GM21529 (cell line): ENCODE measurements at regions not wholly inside any gene's neighbourhood (a gene's known extent, or its start where the extent isn't known, plus 50 kb on each side); places are given as distances from the start of the nearest gene placed in this dataset.
"Not testable (repeated sequence)": the region's sequence is repeated elsewhere in the genome, so short reads cannot be mapped to it uniquely, and the experiment has no call there.

Source experiments
- ATAC-seq: cut with Tn5 transposase; IDR thresholded peaks from one replicate; pipeline ENCODE4 v1.9.1; 2021; ENCODE audit not compliant: unreplicated experiment

DNA sequence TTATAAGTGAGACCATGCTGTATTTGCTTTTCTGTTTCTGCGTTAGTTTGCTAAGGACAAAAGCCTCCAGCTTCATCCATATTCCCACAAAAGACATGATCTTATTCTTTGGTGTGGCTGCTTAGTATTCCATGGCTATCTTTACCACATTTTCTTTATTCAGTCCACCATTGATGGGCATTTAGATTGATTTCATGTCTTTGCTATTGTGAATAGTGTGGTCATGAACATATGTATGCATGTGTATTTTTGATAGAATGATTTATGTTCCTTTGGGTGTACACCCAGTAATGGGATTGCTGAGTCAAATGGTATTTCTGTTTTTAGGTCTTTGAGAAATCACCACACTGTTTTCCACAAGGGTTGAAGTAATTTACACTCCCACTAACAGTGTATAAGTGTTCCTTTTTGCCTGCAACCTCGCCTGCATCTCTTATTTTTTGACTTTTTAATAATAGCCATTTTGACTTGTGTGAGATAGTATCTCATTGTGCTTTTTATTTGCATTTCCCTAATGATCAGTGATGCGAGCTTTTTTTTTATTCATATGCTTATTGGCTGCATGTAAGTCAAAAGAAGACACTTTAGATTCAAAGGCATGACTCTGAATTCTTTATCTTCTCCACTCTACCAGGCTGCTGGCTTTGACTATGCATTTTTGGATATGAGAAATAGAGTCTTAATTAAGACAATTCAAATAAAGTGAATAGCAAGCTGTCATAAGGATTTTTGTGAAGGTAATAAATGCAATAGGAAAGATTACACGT lies 183.3 kb upstream of the SYNPR start:
- no peak for ATAC-seq

DNA sequence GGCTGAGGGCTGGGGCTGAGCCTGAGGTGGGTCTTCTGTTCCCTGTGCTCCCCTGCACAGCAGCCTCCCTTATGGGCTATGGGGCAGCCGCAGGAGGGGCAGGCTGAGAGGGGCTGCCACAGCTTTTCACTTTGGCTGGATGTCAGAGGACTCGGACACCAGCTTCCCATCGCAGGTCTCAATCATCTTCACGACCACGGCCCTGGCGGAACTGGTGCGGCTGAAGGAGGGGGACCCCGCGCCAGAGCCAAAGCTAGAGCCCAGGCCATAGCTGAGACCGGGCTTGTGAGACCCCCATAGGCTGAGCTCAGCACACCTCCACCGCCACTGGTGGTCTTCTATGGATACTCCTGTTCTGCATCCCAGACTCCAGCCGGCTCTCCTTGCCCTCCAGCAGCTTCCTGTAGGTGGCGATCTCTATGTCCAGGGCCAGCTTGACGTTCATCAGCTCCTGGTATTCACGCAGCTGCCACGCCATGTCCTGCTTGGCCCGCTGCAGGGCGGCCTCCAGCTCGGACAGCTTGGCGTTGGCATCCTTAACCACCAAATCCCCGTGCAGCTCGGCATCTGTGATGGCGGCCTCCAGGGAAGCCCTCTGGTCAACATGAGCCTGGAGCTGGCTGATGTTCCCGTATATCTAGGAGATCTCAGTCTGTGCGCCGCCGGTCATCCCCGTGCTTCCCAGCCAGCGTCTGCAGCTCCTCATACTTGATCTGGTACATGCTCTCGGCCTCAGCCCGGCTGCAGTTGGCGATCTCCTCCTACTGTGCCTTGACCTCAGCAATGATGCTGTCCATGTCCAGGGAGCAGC lies 181.7 kb upstream of the SYNPR start:
- ATAC-seq: no peak

DNA sequence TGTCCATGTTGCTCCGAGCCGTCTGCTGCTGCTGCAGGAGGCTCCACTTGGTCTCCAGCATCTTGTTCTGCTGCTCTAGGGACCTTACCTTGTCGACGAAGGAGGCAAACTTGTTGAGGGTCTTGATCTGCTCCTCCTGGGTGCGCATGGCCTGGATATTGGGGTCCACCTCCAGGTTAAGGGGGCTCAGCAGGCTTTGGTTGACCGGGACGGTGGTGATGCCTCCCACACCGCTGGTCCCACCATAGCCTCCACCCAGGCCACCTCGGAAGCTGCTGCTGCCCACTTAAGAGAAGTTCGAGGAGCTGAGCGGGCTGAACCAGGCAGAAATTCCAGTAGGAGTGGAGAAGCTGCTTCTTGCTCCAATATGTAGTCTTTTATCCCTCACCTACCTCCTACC lies 180.7 kb upstream of the SYNPR start:
- ATAC-seq: no peak

DNA sequence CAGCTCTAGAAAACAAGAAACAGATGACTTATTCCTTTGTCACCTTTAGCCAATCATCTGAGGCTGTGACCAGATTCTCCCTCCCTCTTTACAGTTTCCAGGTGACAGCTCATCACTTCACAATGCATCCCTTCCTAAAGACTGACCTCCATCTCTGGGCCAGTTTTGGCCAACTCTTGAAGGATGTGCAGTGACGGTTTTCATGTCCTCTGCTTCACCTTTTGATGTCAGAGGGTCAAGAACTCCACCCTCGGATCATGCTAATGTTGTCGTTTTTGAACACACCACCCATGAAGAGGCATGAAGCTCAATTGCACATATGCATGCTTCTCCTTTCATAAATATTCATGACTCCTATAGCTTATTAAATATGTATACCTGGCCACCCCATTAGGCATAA lies 161.2 kb upstream of the SYNPR start:
- no peak for ATAC-seq

DNA sequence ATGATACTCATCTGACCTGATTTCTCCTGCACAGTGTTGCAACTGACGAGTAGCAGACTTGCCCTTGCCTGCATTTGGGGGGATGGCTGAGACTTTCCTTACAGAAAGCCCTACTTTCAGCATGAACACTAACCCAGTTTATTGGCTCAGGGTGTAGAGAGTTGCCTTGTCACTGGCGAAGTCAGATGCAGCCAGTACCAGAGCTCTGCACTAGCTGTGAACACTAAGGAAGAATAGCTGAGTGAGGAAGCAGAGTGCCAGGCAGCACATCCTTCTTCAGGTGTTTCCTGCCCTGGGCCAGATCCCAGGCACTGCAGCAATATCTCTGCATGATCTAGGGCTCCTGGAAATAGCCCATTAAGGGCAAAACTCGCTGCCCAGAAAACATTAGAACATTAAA lies 154.0 kb upstream of the SYNPR start:
- ATAC-seq: no peak

DNA sequence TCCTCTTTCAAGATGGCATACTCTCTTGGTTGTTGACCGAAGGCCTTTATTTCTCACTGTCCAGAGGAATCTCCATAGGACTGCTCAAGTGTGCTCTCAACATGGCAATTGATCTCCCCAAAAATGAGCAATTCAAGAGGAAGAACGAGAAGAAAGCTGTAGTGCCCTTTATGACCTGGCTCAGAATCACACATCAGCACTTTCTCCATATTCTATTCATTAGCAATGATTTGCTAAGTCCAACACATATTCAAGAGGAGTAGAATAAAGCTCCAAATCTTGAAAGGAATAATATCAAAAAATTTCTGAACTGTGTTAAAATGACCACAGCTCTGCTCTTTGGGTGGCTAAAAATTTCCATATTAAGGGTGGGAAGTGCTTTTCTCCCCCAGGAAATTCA lies 151.6 kb upstream of the SYNPR start:
- ATAC-seq: no peak

DNA sequence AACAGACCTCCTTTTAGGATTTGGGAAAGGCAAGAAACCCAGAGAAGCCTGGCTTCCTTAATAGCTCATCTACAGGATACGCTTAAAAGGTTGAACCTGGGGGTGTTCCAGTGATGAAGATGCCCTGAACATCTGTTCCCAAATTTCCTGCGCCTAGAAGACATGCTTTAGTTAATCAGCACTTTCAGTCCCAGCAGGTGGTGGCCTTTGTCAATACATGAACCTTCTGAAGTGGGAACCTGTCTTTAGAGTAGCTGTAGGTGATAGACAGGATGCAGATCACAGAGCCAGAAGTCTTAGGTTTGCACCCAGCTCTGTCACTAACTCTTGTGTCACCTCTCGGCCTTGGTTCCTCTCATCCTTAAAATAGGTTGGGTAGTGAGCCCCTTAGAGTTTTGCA lies 149.7 kb upstream of the SYNPR start:
- ATAC-seq: no peak

DNA sequence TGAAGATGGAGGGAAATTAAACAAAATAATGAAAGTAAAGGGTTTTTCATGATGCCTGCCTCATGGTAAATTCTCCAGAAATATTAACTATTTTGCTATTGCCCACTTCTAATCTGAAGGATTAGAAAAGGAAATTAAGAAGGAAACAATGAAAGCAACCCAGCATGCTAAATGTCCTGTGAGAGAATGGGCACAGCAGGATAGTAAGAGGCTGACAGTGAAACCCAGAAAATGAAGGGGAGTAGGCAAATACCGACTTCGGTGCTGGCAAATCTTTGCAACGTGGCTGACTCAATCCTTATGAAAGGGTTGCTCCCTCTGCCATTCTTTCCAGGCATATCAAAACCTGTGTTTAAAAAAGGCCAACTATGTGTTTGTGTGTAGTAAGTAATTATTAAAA lies 147.5 kb upstream of the SYNPR start:
- ATAC-seq: no peak

DNA sequence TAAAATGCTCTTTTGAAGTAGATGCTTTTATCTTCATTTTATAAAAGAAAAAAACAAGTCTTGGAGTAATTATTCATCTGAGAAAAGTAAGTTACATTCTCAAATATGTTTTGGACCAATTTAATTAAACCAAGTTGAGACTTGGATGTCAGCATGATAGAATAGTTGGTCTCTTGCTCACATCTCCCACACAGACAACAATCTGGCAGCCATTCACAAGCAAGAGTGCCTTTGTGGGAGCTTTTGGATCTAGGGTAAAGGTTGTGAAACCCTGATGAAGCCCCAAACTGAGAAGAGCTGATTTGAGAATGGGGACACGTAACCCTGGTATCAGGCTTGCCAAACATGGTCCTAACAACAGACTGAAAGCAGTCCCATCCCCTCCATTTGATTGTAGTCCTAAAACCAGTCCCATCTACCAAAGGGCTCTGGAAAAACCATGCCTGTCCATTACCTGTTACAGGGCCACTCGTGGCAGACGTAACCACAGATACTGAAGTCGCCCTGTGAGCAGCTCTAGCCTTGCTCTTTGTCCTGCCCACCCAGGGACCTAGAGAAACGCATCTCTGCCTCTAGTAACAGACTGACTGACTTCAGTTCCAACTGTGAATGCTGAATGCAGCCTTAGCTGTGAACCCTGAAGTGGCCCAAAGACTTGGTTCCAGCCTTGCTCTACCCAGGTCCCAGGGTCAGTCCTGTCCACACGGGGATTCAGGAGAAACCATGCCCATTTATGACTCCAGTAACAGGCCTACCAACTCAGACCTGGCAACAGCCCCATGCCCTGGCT lies 145.5 kb upstream of the SYNPR start:
- ATAC-seq: no peak

DNA sequence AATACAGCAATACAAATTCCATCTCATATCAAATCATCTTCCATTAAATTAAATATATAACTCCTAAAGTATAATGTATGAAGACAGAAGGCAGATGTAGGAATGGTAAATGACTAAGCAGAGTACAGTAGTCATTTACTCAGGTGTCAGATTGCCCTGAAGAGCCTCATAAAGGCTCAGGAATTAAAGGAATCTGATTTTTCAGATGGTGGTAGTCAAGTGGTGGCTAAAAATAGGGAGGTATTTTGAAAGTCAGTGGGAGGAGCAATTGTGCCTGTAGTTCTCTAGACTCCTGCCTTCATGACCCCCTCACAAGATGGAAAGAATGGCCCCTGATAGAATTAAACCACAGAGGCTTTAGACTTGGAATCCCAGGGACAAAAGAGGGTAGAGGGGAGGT lies 142.7 kb upstream of the SYNPR start:
- no peak for ATAC-seq

DNA sequence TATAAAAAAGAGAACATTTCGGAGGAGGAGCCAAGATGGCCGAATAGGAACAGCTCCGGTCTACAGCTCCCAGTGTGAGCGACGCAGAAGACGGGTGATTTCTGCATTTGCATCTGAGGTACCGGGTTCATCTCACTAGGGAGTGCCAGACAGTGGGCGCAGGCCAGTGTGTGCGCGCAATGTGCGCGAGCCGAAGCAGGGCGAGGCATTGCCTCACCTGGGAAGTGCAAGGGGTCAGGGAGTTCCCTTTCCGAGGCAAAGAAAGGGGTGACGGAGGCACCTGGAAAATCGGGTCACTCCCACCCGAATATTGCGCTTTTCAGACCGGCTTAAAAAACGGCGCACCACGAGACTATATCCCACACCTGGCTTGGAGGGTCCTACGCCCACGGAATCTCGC lies 141.9 kb upstream of the SYNPR start:
- ATAC-seq: not testable (repeated sequence)

DNA sequence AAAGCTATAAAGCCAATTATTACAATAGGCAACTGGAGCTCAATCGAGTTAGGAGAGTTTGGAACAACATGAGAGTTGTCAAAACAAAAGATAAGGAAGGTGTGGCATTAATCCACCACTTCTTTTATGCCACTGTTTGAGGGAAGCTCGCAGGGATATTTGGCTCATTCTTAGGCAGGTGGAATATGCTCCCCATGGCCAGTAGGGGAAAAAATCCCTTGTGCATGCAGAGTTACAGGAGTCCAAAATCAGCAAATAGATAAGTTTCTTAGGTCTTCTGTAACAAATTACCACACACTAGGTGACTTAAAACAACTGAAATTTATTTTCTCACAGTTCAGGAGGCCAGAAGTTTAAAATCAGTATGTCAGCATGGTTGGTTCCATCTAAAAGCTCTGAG lies 135.4 kb upstream of the SYNPR start:
- ATAC-seq: no peak

DNA sequence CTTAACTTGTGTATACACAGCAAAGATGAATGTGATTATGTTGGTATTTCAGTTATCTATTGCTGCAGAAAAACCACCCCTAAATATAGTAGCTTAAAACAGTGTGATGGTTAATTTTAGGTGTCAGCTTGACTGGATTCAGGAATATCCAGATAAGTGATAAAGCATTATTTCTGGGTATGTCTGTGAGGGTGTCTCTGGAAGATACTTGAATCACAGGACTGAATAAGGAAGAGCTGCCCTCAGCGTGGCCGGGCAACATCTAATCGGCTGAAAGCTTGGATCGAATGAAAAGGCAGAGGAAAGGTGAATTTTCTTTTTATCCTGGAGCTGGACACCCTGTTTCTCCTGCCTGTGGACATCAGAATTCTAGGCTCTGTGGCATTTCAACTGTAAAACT lies 132.0 kb upstream of the SYNPR start:
- ATAC-seq: no peak

DNA sequence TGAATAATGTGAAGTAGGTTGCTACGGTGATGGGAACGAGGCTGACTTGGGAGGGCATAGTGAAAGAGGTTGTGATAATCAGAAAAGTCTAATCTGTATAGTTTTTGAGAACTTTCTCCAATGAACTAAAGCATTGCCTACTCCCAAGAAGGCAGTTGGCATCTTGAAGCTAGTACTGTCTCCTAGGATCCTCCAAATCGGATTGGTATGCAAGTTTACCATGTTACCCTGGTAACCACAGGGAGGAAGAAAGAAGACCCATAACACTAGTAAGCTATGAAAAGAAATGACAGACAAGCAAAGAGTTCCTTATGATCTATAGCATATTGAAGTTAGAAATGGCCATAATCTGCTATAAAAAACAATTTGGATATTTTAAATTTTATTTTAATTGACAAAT lies 127.2 kb upstream of the SYNPR start:
- ATAC-seq: no peak

DNA sequence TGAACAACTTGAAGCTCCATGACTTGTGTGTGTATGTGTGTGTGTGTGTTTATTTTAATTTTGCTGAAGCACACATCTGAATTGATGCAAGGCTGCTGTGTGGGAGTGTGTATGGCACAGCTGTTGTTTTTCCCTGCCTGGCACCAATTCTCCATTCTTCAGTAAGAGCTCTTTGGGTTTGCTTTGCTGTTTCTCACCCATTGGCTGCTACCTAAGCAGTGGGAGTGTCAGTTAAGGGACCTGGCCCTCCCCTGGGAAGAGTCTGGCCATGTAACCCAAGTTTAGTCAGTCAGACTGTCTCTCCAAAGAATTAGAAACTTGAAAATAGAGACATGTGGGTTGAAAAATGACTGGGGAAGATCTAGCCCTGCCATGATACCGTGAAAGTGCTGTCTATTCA lies 126.2 kb upstream of the SYNPR start:
- no peak for ATAC-seq

DNA sequence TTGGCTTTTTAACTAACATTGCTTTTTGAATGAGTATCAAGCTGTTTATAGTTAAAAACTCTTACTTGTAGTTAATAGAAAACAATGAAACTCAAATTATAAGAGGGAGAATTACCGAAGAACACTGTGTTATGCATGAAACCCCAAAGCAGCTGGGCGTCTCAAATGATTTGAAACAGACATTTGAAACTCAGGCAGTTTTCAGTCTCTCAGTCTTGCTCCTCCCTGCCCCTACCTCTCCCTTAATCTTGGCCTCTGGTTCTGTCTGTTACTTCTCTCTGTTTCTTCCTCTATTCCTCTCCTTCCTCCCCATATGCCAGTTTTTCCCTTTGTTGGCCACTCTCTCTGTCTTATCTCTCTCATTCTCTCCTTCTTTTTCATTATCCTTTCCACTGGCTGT lies 118.3 kb upstream of the SYNPR start:
- ATAC-seq: no peak

DNA sequence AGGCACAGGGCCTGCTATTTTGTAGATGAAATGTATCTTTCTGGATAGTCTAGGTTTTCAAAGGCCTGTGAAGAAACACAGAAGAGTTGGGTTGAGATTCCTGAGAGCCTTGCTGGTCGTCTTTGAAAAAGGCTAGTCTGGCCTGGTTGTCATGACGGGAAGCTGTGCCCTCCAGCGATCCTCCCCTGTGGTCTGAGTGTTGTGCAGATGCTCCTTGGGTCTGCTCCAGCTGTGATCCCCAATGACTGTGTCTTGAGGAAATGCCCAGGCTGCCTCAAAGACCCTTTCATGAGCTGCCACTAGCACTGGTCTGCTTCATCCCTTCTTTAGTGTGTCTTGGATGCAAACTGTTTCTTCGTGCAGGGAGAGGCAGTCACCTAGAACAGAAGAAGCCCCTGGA lies 111.0 kb upstream of the SYNPR start:
- ATAC-seq: no peak

DNA sequence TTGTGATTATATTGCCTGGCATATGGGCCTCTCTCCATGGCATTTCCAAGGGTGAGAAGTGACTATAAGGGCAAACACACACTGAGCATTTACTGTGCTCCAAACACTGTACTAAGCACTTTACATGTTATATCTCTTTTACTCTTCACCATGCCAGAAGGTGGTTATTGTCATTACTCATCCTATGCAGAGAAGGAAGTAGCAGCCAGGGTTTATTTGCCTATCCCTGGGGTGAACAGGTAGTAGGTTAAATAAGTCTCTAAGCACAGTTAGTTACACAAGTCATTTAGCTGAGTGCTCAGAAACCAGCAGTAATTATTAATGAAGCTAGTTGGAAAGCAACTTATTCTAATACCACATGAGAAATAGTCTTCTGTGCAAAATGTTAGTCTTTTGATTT lies 109.9 kb upstream of the SYNPR start:
- ATAC-seq: no peak

DNA sequence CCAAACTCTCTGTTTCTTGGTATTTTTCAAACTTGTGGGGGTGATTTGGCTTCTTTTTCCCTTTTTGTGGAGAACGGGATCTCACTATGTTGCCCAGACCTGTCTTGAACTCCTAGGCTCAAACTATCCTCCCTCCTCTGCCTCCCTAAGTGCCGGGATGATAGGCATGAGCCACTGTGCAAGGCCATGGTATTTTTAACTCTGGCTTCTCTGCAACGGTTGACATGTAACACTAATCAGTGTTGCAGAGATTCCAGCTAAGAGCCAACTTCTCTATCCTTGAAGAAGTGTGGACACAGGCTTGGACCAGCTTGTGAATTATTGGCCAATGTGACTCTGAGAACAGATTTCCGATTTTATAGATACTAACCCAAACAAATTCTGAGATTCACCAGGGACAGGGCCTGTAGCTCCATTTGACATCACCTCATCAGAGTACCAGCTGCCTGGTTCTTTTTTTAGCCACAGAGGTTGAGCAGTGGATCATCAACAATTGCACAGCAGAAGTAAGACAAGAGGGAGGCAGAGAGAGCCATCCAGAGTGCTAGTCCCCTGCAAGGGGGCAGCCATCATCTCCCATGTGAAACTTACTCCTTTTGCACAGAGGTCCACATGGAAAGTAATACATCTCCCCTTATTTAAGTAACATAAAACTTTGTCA lies 98.1 kb upstream of the SYNPR start:
- ATAC-seq: no peak

DNA sequence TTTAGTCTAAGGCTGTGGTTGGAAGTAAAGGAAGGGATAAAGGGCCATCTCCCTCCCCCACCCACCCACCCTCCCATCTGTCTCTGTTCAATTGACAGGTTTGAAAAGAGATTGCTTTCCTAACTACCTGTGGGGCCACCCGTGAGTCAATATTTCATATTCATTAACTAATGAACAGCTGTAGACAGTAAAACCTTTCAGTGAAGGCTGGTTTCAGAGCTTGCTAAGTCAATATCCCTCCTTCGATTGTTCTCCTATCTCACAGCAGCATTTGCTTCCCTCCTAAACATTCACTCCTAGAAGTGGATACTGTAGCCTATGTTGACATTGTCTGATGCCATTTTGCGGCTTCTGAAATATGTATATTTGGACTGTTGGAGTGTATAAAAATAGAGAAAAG lies 85.9 kb upstream of the SYNPR start:
- no peak for ATAC-seq

DNA sequence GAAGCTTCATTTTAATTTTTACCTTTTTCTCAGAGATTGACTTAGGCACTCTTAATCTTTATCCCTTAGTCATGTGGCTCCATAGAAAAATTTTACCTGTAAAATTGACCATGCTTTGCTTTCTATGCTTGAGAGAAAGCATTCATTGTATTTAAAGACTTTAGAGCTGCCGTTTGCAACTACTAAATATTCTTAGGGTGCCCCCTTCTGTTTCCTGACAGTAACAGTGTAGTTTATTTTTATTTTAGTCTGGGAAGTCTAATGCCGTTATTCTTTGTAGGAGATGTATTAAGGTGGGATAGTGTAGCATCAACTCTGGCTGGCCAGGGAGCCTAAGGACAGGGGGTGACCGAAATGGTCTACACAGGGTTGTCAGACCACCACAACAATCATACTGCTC lies 84.5 kb upstream of the SYNPR start:
- no peak for ATAC-seq
